ENCODE measurements at regions not wholly inside any gene's neighbourhood (a gene's known extent, or its start where the extent isn't known, plus 50 kb on each side); places are given as distances from the start of the nearest gene placed in this dataset.
A peak's percentile ranks its signal among the peaks of the same experiment; 100 is the strongest.

GRCh38 chr9:126222363-126222834, 104.2 kb upstream of the MVB12B start:
- DNase-seq (ENCODE audit: low spot score), result no peak

- no peak for DNase-seq (ENCODE audit: low spot score)
These were observed 103.7 kb upstream of the MVB12B start for GRCh38 chr9:126222835-126223431.

GRCh38 chr9:126223798-126224531, 102.7 kb upstream of the MVB12B start:
- DNase-seq (ENCODE audit: low spot score), result no peak

GRCh38 chr9:126225611-126226609, 100.7 kb upstream of the MVB12B start:
- DNase-seq (ENCODE audit: low spot score), result no peak

GRCh38 chr9:126226991-126227936, 99.4 kb upstream of the MVB12B start:
- DNase-seq (ENCODE audit: low spot score), result no peak

GRCh38 chr9:126228111-126228780, 98.4 kb upstream of the MVB12B start:
- DNase-seq (ENCODE audit: low spot score), result no peak

- DNase-seq (ENCODE audit: low spot score), result peak; percentile 81
These were observed 97.7 kb upstream of the MVB12B start for GRCh38 chr9:126228781-126229444.

- DNase-seq (ENCODE audit: low spot score), result no peak
These were observed 97.1 kb upstream of the MVB12B start for GRCh38 chr9:126229501-126229900.

- no peak for DNase-seq (ENCODE audit: low spot score)
These were observed 95.9 kb upstream of the MVB12B start for GRCh38 chr9:126230692-126231091.

- DNase-seq (ENCODE audit: low spot score), result no peak
These were observed 94.2 kb upstream of the MVB12B start for GRCh38 chr9:126232461-126232860.

- no peak for DNase-seq (ENCODE audit: low spot score)
These were observed 93.5 kb upstream of the MVB12B start for GRCh38 chr9:126233175-126233574.

- DNase-seq (ENCODE audit: low spot score), result no peak
These were observed 92.6 kb upstream of the MVB12B start for GRCh38 chr9:126233913-126234525.

GRCh38 chr9:126234681-126235335, 91.8 kb upstream of the MVB12B start:
- no peak for DNase-seq (ENCODE audit: low spot score)

- DNase-seq (ENCODE audit: low spot score), result no peak
These were observed 91.0 kb upstream of the MVB12B start for GRCh38 chr9:126235336-126236243.

- no peak for DNase-seq (ENCODE audit: low spot score)
These were observed 90.4 kb upstream of the MVB12B start for GRCh38 chr9:126236273-126236672.

- DNase-seq (ENCODE audit: low spot score), result no peak
These were observed 88.2 kb upstream of the MVB12B start for GRCh38 chr9:126238415-126238814.

- no peak for DNase-seq (ENCODE audit: low spot score)
These were observed 87.1 kb upstream of the MVB12B start for GRCh38 chr9:126239515-126239914.

- DNase-seq (ENCODE audit: low spot score), result no peak
These were observed 85.8 kb upstream of the MVB12B start for GRCh38 chr9:126240835-126241234.

All from hepatic stellate cell (primary cell).